Thymus (tissue), 11 donors: ENCODE measurements at regions not wholly inside any gene's neighbourhood (a gene's known extent, or its start where the extent isn't known, plus 50 kb on each side); places are given as distances from the start of the nearest gene placed in this dataset.
A peak's percentile ranks its signal among the peaks of the same experiment; 100 is the strongest.

Experiments
- DNase-seq, 9 donors: peaks; one replicate each; pipeline ENCODE4 v3.0.0-alpha.2; 2013; ENCODE audit warnings: low spot score in 9 of 9, low read depth in 6 of 9, missing footprints in 1 of 9
- H3K27ac ChIP-seq, 2 donors: one replicate each; pipeline ENCODE4 v1.5.1; 2013; ENCODE audit warnings: control low read depth in 1 of 2, low read depth in 1 of 2, low read length in 1 of 2, mild to moderate bottlenecking in 1 of 2, moderate library complexity in 1 of 2
- H3K27me3 ChIP-seq, 2 donors: one replicate each; pipeline ENCODE4 v1.5.1; 2013; ENCODE audit warnings: low read length in 1 of 2; ENCODE audit not compliant: control insufficient read depth in 2 of 2, insufficient read depth in 1 of 2
- H3K36me3 ChIP-seq, 2 donors: one replicate each; pipeline ENCODE4 v1.5.1; 2013; ENCODE audit warnings: low read length in 1 of 2, mild to moderate bottlenecking in 1 of 2, moderate library complexity in 1 of 2; ENCODE audit not compliant: control insufficient read depth in 2 of 2, insufficient read depth in 2 of 2
- H3K4me1 ChIP-seq, 2 donors: one replicate each; pipeline ENCODE4 v1.5.1; 2013; ENCODE audit warnings: low read length in 2 of 2; ENCODE audit not compliant: control insufficient read depth in 2 of 2, insufficient read depth in 2 of 2
- H3K4me3 ChIP-seq, 2 donors: one replicate each; pipeline ENCODE4 v1.5.1; 2013; ENCODE audit warnings: low read length in 2 of 2, control low read depth in 1 of 2, mild to moderate bottlenecking in 1 of 2
- H3K9me3 ChIP-seq, 2 donors: one replicate each; pipeline ENCODE4 v1.5.1; 2013; ENCODE audit warnings: low read length in 1 of 2, mild to moderate bottlenecking in 1 of 2; ENCODE audit not compliant: control insufficient read depth in 2 of 2, insufficient read depth in 1 of 2
- WGBS: extraction: QIAGEN DNeasy Blood & Tissue Kit; methylation state at CpG from one replicate; pipeline ENCODE4 v1.1.7; 2013; 5-methylcytosine and 5-hydroxymethylcytosine counted together
- donor health status: healthy.

DNA sequence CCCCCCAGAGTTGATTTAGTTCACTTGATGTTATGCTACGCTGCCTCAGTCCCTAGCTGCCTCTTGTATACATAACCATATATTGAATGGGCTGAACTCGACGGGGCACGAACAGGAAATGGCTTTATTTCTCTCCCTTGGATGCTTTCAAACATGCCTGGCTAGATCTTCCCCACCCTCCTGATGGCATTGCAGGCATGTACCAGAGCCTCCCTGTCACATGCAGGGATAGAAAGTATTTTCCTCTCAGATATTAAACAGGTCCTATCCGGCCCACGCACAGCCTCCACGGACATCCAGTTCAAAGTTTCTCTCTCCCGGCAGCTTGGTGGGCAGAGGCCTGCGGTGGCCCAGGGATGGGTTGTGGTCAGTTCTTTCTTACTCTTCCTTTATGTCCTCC, 422.1 kb downstream of the RPS24 start:
- Histone ChIP-seq H3K4me3 (no peak overlapping the region), H3K36me3 (no peaks in the 10 kb centered on the region), H3K27me3 (peaks cover 0 to 2% of the 10 kb centered on the region in 2 donors), H3K27ac (no peak overlapping the region), H3K4me1 (no peaks in the 10 kb centered on the region), H3K9me3 (no peaks in the 10 kb centered on the region)
- no peak for DNase-seq
- WGBS, result 98% methylated on average over 9 of the region's 9 CpGs

DNA sequence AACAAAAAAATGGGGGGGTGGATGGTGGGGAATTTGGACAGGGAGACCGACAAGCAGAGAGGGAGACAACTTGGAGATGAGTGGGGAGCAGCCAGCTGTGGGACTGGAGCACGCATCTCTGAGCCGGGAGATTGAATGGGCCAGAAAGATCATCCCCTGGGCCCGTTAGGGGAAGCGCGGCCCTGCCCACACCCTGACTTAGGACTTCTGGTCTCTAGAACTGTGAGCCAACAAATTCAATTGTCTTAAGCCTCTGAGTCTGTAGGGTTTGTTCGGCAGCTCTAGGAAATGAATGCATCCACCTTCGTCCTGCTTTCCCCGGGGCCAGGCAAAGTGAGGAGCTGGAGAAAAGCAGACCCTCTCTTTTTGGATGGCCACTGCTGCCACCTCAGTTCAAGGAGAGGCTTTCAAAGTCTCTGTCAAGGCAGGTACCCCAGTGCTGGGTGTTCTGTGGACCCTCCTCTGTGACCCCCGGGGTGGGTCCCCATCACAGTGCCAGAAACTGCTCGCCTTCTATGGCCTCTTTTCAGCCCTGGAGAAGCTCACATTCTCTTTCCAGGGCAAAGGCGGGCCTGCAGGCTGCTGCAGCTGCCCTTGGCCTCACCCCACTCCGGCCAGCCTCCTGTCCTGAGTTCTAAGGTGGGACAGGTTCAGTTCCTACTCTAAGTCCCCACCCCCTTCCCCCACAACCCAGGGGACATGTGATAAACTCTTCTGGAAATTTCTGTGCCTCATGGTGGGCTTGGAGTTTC, 423.2 kb downstream of the RPS24 start:
- no peaks in the 10 kb centered on the region for H3K4me1 ChIP-seq
- no peak overlapping the region for H3K27ac ChIP-seq
- peaks cover 0 to 2% of the 10 kb centered on the region in 2 donors for H3K27me3 ChIP-seq
- no peaks in the 10 kb centered on the region for H3K36me3 ChIP-seq
- no peak overlapping the region for H3K4me3 ChIP-seq
- no peak for DNase-seq
- WGBS, result 92% methylated on average over 13 of the region's 13 CpGs
- no peaks in the 10 kb centered on the region for H3K9me3 ChIP-seq

DNA sequence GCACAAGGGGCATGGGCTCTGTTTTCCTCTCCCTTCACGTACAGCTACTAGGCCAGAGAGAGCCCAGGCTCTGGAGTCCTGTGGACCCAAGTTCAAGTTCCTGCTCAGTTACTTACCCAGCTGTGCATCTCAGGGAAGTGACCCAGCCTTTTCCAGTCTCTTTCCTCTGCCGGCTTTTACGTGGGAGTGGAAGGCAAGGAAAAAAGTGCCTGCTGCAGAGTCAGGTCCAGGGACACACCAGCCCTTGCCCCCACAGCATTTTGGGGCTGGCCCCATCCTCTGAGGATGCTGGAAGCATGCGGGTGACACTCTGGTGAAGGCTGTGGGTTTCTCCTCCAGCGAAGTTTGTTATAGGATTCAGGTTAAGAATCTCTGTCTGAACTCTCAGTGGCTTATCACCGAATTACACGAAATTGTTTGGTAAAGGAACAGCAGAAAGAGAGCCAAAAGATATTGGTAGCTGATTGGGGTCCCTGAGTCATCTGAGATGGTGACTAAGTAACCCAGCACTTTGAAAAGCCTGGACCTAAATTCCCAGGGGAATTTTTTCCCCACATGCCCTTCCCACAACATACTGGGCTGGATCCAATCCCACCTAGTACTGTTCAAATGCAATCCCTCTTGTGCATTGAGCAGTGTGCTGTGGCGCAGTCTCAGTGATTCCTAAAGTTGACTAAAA, 424.3 kb downstream of the RPS24 start:
- DNase-seq, result no peak
- H3K9me3 ChIP-seq, result no peaks in the 10 kb centered on the region
- H3K4me3 ChIP-seq, result no peak overlapping the region
- WGBS, result 97% methylated on average over 8 of the region's 8 CpGs
- no peaks in the 10 kb centered on the region for H3K36me3 ChIP-seq
- H3K4me1 ChIP-seq, result peaks cover 7 to 9% of the 10 kb centered on the region in 2 donors
- H3K27me3 ChIP-seq, result peaks cover 0 to 2% of the 10 kb centered on the region in 2 donors
- H3K27ac ChIP-seq, result no peak overlapping the region

GRCh38 chr10:78458983-78459638, 425.4 kb downstream of the RPS24 start:
- DNase-seq, result no peak
- Histone ChIP-seq H3K4me1 (peaks cover 7 to 9% of the 10 kb centered on the region in 2 donors), H3K4me3 (no peak overlapping the region), H3K27me3 (no peaks in the 10 kb centered on the region), H3K36me3 (no peaks in the 10 kb centered on the region), H3K9me3 (no peaks in the 10 kb centered on the region), H3K27ac (no peak overlapping the region)
- 95% methylated on average over 3 of the region's 3 CpGs for WGBS

GRCh38 chr10:78459639-78460037, 426.0 kb downstream of the RPS24 start:
- no peaks in the 10 kb centered on the region for H3K9me3 ChIP-seq
- no peak for DNase-seq

DNA sequence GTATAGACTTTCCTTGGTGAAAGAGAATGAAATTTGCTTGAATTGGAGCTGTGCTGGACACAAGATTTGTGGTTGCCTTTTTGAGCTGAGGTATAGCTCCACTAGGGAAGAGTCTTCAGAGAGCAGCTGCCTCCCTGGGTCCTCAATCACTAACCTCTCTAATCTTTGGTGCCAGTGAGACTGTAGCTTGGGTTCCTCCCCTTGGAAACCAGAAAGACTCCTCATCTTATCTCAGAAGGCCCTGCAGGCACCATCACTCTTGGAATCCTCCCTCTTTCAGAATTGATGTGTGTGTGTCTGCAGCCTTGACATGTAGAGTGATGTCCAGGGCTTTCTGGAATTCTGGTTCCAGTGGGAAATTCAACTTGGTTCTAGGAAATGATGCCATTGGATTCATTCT, 426.5 kb downstream of the RPS24 start:
- no peak for DNase-seq
- Histone ChIP-seq H3K36me3 (no peaks in the 10 kb centered on the region), H3K27ac (no peak overlapping the region), H3K27me3 (no peaks in the 10 kb centered on the region), H3K4me1 (peaks cover 7 to 9% of the 10 kb centered on the region in 2 donors), H3K4me3 (no peak overlapping the region), H3K9me3 (no peaks in the 10 kb centered on the region)

More at GRCh38 chr10:78459639-78460037, 426.0 kb downstream of the RPS24 start:
- WGBS, result 98% methylated on average over 3 of the region's 3 CpGs
- no peak overlapping the region for H3K27ac ChIP-seq
- H3K4me1 ChIP-seq, result peaks cover 7 to 9% of the 10 kb centered on the region in 2 donors
- no peaks in the 10 kb centered on the region for H3K27me3 ChIP-seq
- no peaks in the 10 kb centered on the region for H3K36me3 ChIP-seq
- no peak overlapping the region for H3K4me3 ChIP-seq

GRCh38 chr10:78461333-78461732, 427.7 kb downstream of the RPS24 start:
- 97% methylated on average over 4 of the region's 4 CpGs for WGBS
- Histone ChIP-seq H3K27me3 (no peaks in the 10 kb centered on the region), H3K27ac (no peak overlapping the region), H3K9me3 (no peaks in the 10 kb centered on the region), H3K4me1 (peaks cover 7 to 9% of the 10 kb centered on the region in 2 donors), H3K36me3 (no peaks in the 10 kb centered on the region), H3K4me3 (no peak overlapping the region)
- no peak for DNase-seq

- H3K4me1 ChIP-seq, result peaks cover 7 to 9% of the 10 kb centered on the region in 2 donors
- H3K27me3 ChIP-seq, result no peaks in the 10 kb centered on the region
- DNase-seq, result peak in 3 of 9 donors; percentile 10 to 33 (median 12)
- WGBS, result 42% methylated on average over 4 of the region's 4 CpGs
- H3K4me3 ChIP-seq, result no peak overlapping the region
- no peaks in the 10 kb centered on the region for H3K36me3 ChIP-seq
- no peak overlapping the region for H3K27ac ChIP-seq
- H3K9me3 ChIP-seq, result no peaks in the 10 kb centered on the region
Measured at GRCh38 chr10:78462176-78462575, 428.5 kb downstream of the RPS24 start.

- Histone ChIP-seq H3K27ac (no peak overlapping the region), H3K4me1 (peaks cover 7 to 9% of the 10 kb centered on the region in 2 donors), H3K4me3 (no peak overlapping the region), H3K36me3 (no peaks in the 10 kb centered on the region), H3K27me3 (no peaks in the 10 kb centered on the region), H3K9me3 (no peaks in the 10 kb centered on the region)
- no peak for DNase-seq
- WGBS, result 82% methylated on average over 7 of the region's 7 CpGs
Measured at GRCh38 chr10:78462726-78463228, 429.1 kb downstream of the RPS24 start.
